ENCODE measurements at regions not wholly inside any gene's neighbourhood (a gene's known extent, or its start where the extent isn't known, plus 50 kb on each side); places are given as distances from the start of the nearest gene placed in this dataset.

DNA sequence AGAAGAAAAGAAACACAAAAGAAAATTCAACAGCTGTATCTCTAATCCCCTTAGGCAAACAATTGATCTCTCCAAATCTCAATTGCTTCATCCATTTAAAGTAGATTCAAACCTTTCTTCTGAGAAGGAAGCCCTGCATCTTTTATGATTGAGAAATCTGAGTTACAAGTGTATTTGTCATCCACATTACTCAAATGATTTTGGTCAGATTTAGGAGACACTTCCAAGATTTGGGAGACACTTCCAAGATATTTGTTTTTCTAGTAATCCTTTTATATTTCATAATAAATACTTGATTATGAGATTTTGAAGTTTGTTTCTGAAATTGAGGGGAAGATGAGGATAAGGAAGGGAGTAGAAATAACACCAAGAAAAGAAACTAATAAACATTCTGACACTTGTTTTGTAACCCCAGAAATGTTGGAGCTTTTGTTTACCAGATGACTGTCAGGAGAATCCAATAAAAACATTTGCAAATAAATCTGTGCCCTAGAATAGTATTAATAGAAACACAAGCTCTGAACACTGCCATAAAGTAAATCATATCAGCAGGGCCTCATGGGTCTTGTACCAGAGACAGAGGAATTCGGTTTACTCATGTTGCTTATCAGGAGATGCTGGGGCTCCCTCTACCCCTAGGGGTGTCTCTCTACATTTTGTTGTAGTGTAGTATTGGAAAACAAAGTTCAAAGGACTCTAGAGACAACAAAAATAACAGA lies 314.3 kb upstream of the NT5E start:
- TF ChIP-seq, protein P1, sequence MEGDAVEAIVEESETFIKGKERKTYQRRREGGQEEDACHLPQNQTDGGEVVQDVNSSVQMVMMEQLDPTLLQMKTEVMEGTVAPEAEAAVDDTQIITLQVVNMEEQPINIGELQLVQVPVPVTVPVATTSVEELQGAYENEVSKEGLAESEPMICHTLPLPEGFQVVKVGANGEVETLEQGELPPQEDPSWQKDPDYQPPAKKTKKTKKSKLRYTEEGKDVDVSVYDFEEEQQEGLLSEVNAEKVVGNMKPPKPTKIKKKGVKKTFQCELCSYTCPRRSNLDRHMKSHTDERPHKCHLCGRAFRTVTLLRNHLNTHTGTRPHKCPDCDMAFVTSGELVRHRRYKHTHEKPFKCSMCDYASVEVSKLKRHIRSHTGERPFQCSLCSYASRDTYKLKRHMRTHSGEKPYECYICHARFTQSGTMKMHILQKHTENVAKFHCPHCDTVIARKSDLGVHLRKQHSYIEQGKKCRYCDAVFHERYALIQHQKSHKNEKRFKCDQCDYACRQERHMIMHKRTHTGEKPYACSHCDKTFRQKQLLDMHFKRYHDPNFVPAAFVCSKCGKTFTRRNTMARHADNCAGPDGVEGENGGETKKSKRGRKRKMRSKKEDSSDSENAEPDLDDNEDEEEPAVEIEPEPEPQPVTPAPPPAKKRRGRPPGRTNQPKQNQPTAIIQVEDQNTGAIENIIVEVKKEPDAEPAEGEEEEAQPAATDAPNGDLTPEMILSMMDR (IDR thresholded peaks at IDR 0.05): no peak
- TF ChIP-seq, protein P2, sequence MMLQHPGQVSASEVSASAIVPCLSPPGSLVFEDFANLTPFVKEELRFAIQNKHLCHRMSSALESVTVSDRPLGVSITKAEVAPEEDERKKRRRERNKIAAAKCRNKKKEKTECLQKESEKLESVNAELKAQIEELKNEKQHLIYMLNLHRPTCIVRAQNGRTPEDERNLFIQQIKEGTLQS (CRISPR knock-in tag; conservative IDR thresholded peaks at IDR 0.05): no peak
- TF ChIP-seq, protein P3, sequence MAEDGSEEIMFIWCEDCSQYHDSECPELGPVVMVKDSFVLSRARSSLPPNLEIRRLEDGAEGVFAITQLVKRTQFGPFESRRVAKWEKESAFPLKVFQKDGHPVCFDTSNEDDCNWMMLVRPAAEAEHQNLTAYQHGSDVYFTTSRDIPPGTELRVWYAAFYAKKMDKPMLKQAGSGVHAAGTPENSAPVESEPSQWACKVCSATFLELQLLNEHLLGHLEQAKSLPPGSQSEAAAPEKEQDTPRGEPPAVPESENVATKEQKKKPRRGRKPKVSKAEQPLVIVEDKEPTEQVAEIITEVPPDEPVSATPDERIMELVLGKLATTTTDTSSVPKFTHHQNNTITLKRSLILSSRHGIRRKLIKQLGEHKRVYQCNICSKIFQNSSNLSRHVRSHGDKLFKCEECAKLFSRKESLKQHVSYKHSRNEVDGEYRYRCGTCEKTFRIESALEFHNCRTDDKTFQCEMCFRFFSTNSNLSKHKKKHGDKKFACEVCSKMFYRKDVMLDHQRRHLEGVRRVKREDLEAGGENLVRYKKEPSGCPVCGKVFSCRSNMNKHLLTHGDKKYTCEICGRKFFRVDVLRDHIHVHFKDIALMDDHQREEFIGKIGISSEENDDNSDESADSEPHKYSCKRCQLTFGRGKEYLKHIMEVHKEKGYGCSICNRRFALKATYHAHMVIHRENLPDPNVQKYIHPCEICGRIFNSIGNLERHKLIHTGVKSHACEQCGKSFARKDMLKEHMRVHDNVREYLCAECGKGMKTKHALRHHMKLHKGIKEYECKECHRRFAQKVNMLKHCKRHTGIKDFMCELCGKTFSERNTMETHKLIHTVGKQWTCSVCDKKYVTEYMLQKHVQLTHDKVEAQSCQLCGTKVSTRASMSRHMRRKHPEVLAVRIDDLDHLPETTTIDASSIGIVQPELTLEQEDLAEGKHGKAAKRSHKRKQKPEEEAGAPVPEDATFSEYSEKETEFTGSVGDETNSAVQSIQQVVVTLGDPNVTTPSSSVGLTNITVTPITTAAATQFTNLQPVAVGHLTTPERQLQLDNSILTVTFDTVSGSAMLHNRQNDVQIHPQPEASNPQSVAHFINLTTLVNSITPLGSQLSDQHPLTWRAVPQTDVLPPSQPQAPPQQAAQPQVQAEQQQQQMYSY (CRISPR knock-in tag; IDR thresholded peaks at IDR 0.05): no peak

Data from WTC11 (cell line).